ENCODE measurements at regions not wholly inside any gene's neighbourhood (a gene's known extent, or its start where the extent isn't known, plus 50 kb on each side); places are given as distances from the start of the nearest gene placed in this dataset.

DNA sequence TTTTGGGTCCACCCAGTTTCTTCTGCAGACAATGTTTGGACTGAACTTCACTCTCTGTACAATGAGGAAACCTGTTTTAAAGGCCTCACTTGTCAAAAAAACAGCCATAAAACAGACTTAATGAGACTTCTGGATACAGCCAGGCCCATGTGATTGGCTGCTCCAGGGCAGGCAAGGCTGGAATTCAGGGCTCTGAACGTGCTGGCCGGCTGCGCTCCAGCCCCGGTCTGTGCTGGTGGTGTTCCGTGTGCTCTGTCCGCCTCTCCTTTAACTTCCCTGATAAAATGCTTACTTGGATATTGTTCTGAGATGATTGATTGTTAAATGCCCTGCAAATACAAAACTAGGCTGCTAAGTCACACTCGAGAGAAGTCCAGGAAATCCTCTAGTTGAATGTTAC lies 131.2 kb upstream of the KLF4 start:
- DNase-seq (ENCODE audit: low spot score) = no peak

DNA sequence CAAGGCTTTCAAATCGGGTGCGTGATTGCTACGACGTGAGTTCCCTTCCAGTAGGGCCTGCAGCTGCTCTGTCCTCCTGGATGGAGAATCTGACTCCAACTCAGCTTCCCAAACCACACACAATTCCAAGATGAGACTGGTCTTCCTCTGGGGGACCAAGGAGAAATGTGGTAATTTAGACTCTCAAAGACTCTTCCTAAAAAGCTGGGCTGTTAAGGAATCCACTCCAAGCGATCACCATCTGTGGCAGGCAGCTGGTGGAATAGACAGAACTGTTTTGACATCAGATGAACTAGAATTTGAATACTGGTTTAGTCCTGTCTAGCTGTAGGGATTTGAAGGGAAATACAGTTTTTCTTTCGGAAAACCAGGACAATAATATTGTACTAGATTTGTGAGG lies 130.7 kb upstream of the KLF4 start:
- no peak for DNase-seq (ENCODE audit: low spot score)

DNA sequence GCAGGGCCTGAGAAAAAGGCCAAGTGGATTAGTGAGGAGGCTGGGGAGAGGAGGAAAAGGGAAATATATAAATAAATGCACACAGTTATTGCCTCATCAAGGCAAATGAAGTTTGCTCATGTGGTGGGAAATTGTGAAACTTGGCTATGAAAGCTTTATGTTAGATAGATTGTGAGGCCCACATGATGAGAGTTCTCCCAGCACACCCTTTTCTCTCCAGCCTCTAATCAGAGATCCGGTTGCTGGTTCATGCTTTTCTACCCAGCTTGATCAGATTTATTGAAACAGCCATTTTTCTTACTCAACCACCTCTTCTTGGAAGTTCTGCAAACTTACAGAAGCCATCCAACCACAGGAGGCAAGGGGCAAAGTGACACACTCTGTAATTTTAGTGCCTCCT lies 125.8 kb upstream of the KLF4 start:
- DNase-seq (ENCODE audit: low spot score) = no peak

DNA sequence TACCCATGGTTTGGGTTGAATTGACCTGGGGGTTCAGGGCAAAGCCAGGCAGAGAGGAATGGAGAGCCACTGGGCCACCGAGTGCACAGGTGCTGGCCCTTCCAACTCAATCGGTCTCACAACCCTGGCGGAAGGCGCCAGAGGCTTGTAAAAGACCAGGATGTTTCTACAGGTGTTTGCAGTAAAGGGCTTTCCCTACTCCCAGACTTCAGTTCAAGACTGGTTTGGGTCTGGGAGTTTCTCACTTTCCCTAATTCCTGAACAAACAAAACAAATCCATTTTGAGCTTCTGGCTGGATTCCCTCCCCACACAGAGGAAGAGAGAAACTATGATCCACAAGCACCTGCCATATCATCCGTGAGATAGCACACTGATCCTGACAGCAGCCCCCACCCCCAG lies 125.2 kb upstream of the KLF4 start:
- DNase-seq (ENCODE audit: low spot score) = no peak

DNA sequence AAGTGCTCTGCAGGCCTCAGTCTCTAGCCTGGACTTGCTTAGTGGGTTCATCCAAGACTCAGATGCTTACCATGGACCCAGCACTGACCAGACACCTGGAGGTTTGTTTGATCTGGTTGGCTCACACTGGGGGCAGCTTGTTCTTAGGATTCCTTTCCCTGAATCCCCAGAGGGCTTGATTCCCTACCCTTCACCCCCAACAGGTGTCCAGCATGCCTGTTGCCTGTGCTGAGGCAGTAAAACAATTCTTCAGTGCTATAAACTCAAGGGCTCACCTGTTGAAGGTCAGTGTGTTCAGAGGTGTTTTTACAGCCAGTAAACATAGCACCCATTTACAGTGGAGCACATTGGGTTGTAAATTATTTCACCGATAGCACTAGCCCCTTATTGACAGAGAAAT lies 123.8 kb upstream of the KLF4 start:
- no peak for DNase-seq (ENCODE audit: low spot score)

DNA sequence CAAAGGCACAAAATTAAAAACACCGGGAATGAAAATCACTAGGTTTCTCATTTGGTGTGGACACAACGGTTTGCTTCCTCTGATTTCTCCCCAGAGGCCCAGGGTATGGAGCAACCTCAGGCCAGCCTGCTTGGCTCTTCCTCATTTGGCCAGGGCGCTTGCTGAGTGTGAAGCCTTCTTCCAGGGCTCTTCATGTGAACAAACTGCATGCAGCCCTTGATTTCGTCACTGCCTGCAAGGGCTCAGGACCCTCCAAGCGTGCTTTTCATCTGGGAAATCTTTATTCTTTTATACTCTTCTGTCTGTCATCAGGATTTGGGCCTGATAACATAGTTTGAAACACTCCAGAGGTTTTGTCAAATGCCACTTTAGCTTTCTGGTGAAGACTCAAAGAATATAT lies 122.6 kb upstream of the KLF4 start:
- no peak for DNase-seq (ENCODE audit: low spot score)

DNA sequence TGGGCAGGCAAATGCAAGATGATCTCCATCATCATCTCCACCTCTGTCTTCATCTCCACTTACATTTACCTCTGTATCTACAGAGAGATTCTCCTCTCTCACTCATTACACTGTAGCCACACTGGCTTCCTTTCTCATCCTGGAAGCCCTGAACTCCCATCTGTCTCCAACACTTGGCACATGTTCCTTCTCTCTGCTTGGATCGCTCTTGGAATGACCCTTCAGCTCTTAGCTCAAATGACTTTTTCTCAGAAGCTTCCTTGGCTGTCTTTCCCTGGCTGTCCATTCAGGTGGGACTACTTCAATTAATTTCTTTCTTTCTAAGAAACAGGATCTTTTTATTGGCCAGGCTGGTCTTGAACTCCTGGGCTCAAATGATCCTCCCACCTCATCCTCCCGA lies 120.0 kb upstream of the KLF4 start:
- no peak for DNase-seq (ENCODE audit: low spot score)

DNA sequence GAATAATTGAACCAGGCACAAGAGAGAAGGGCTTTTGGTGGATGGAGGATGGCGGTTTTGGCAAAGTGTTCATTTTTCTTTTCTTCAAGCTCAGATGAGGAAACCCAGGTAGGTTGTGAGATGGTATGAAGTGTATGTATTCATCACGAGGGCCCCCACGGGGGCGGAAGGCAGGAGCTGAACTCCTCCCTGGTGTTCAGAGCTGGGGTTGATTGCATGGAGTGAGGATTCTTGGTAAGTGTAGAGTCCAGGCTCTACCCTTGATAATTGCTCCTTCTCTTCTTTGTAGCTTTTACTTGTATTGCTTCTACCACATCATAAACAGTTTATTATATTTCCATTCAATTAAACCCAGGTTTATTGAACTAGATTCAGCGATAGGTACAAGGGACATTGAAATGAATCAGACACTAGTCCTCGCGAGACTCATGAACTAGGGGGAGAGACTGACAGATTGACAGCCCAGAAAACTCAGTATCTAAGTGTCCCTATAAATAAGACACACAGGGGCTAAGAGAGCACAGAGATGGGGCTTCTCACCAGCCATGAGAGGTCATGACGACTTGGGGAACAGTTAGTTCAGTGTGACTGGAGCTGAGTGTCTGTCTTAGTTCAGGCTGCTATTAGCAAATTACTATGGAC lies 116.7 kb upstream of the KLF4 start:
- no peak for DNase-seq (ENCODE audit: low spot score)

DNA sequence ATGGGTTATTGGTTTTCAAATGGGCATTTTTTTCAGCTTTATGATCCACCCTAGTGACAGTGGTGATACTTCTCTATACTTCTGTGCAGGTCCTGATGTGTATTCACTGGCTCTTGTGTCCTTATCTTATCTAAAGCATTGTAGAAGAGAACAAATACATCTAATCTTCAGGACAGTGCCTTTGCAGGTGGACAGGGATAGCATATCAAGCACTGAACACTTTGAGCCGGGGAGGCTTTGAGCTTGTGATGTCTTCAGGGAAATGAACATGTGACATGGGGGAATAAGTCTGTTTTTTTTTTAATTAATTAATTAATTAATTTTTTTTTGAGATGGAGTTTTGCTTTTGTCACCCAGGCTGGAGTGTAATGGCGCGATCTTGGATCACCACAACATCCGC lies 115.5 kb upstream of the KLF4 start:
- DNase-seq (ENCODE audit: low spot score) = no peak

DNA sequence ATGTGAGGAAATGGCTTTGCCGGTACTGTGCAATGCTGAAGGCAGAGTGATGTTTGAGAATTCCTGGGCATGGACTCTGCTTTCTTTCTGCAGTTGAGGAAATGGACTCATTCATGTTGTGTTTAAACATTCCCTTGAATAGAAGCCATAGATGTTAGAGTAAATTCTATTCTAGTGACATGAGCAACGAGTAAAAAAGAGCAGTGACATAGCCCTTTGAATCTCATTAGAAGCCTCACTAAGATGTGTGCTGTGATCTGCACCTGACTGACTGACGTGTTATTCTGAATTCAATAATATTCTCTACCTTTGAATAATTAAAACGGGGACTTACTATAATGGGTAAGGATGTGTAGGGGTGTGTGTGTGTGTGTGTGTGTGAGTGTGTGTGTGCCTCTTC lies 113.7 kb upstream of the KLF4 start:
- DNase-seq (ENCODE audit: low spot score) = no peak

DNA sequence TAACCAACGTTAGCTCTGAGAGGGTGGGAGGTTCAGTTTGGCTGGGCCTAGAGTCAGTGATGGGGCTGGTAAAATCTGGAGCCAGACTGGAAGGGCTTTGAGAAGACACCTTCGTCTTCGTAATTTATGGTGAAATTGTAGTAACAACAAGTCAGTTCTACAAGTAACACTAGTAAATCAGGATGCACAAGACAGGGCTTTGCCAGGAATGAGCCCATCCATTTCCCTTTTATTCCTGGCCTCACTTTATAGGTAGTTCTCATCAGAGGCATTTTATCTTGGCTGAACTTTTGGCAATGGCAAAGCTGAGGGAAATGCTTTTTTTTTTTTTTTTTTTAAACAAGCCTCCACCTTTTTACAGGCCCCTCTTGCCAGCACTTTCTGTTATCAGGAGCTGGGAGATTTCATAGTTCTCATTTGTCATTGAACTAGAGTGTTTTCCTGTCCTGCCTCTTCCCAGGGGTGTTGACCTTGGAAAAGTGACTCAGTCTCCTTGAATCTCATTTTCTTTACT lies 110.5 kb upstream of the KLF4 start:
- DNase-seq (ENCODE audit: low spot score) = no peak

DNA sequence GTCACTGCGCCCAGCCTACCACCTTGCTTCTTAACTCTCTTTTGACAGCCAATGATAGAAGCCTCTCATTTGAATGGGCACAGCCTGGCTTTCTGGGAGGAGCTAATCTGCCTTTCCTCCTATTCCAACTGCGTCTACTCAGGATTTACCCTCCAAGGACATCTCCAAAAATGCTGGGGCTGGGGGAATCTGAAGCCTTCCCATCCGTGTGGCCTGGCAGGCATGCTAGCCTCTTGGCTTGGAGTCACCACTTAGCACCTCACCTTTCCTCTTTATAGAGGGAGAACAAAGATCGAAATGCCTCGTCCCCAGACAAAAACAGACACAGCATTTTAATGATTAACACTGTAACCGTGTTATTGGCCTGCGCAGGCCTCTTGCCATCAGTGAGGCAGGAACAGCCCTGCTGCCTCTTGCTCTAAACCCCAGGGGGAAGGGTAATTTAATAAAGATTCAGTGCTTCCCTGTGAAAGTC lies 108.2 kb upstream of the KLF4 start:
- no peak for DNase-seq (ENCODE audit: low spot score)

DNA sequence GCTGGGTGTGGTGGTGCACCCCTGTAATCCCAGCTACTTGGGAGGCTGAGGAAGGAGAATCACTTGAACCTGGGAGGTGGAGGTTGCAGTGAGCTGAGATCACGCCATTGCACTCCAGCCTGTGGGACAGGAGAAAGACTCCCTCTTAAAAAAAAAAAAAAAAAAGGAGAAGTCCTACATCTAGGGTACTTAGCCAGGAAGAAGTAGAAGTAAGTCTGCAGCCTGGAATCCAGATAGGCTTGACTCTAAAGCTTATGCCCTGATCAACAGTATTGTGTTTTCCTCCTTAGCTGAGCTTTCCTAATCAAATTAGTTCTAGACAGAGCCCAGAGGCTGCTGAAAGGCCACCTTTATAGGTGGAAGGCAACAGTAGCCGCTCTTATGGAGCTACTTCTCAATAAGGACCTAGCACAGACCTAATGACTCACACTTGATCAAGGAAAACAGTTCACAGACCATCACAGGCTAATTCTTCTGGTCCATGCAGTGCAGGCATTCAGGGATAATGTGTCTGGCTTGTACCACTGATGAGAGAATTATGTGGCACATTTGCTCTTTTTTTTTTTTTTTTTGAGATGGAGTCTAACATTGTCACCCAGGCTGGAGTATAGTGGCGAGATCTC lies 105.5 kb upstream of the KLF4 start:
- no peak for DNase-seq (ENCODE audit: low spot score)

DNA sequence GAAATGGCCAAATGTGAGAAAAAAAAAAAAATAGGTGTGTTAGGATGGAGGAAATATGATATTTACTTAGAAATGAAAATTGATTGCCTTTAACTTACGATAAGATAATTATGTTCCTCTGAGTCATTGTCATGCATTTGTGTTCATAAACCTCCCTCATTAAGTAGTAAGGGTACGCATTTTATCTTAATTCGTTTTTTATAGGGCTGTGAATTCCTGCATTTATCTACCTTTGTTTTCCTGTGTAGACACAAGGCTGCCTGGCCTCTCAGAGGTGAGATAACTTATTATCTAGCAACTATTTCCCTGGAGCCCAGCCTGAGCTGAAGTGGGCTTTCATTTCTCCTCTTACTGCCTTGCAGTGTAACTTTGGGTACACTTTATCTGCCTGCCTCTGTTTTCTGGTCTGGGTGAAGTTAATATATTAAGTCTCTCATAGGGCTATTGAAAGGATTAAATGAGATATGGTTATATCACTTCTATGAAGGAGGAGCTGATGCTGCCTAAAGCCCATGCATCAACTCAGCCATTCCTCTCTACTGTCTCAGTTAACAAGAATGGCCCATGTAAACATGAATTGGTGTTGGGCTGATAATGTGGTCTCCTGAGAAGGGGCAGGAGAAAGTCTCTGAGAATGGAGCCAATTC lies 103.8 kb upstream of the KLF4 start:
- DNase-seq (ENCODE audit: low spot score) = no peak

DNA sequence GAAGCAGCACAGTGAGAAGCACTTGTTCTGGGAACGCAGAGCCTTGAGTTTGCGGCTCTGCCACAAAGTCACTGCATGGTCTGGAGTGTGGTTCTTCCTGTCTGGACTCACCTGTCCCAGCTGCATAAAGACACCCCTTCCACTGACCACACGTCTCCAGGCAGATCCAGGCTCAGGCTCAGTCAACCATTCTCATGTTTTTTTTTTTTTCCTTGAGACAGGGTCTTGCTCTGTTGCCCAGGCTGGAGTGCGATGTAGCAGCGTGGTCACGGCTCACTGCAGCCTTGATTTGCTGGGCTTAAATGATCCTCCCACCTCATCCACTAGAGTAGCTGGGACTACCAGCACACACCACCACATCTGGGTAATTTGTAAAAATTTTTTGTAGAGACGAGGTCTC lies 102.9 kb upstream of the KLF4 start:
- no peak for DNase-seq (ENCODE audit: low spot score)

DNA sequence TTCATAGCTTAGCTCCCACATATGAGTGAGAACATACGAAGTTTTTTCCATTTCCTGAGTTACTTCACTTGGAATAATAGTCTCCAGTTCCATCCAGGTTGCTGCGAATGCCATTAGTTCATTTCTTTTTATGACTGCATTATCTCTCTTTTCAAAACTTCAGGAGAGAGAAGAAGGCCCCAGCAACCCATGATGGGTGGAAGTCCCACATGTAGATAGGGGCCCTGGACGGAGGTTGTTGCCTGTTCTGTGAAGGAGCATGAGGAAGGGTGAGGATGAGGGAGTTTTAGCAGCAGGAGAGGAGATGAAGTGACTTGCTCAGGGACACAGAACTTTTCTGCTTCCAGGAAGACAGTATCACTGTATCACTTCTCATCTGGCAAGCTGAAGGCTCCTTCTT lies 102.2 kb upstream of the KLF4 start:
- no peak for DNase-seq (ENCODE audit: low spot score)

DNA sequence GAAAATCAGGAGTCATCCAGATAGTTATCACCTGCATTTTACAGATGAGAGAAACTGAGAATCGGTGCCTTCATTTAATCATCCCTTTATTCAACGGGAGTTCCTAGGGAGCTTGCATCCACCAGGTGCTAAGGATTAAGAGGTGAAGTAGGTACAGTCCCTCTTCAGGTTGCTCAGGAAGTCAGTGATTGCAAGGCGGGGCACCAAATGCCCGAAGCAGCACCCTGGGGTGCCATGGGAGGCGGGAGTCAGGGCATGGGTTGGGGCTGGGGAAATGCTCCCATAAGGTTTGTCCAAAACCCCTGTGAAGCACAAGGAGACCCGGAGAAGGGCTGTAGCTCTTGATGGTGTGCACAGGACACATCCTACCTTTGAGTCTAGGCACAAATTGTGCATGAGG lies 98.8 kb upstream of the KLF4 start:
- DNase-seq (ENCODE audit: low spot score) = no peak

DNA sequence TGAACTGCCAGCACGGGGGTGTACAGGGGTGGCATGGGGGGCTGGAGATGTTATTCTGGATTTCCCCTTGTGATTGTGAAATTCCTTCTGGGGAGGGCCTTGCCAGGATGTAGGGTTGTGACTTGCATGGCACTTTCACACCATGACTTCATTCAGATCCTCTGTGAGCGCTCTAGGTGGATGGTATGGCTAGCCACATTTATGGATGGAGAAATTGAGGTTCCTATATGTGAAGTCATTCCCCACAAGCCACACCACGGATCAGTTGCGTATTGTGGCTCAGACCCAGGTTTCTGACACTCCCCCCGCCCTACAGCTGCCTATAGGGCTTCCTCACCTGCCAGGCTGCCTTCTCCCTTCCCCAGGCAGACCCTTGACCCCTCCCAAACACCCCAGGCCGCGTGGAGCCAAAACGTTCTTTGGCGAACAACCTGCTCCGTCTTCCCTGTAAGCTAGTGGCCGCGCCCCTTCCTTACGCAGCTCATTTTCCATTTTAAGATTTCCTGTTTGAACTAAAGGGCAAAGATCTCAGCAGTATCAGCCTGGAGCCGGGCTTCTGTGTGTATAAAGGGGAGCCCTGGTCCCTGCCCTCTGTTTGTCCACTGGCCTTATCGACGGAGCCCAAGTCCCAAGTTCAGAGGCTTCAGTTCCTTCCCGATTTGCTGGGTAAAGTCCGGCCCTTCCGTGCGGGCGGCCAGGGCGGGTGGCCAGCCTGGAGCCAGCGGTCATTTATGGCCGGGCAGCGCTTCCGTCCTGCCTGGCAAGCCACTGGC lies 97.8 kb upstream of the KLF4 start:
- no peak for DNase-seq (ENCODE audit: low spot score)

DNA sequence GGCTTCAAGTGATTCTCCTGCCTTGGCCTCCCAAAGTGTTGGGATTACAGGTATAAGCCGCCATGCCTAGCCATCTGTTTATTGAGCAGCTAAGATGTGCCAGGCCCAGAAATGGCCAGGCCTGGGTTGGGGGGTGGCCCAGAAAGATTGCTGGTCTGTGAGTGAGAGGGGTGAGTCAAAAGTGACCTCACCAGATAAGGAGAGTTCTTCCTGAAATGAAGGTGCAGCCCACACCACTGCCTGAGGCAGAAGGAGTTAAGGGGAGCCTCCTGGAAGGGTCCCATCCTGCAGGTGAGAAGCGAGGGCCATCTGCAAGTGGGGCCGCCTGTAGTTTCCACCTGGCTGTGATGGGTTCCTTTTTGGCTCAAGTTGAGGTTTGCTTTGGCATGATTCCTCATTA lies 96.9 kb upstream of the KLF4 start:
- no peak for DNase-seq (ENCODE audit: low spot score)

DNA sequence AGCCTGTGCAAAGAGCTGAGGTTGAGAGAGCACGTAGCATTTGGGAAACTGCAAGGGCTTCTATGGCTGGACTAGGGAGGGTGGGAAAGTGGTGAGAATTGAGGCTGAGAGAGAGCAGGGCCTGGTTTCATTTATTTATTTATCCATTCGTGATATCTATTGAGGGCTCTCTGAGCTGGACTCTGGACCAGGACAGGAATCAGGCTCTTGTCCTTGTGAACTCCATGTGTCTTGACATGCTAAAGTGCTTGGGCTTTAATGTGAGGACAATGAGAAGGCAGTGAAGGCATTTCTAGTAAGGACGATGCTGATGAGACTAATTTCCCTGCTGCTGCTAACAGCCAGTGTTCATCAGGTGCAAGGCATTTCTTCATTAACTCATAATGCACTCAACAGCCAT lies 95.9 kb upstream of the KLF4 start:
- no peak for DNase-seq (ENCODE audit: low spot score)

DNA sequence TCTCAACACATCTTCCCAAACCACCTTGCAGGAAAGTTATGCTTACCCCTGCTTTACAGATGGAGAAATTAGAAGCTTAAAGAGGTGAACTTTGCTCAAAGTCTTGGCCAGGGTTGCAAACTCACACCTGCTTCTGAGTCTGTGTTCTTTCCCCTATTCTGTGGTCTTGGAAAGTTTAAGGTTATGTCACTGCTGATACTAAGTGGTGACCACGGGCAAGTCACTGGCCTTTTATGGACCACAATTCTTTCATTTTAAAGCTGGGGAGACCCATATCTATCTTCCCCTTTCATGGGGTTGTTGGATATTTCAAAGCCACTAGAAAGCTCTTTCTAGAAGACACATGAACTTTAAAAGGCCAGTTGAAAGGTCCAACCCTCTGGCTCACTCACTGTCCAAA lies 95.4 kb upstream of the KLF4 start:
- DNase-seq (ENCODE audit: low spot score) = no peak

DNA sequence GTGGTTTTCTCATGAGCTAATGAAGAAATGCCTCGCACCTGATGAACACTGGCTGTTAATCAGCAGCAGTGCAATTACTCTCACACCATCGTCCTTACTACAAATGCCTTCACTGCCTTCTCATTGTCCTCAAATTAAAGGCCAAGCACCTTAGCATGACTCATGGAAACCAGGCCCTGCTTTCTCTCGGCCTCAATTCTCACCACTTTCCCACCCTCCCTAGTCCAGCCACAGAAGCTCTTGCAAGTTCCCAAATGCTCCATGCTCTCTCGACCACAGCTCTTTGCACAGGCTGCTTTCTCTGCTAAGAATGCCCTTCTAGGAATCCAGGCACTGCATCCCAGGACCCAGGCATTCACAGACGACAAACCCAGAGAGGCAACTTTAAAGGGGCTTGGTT lies 94.6 kb upstream of the KLF4 start:
- no peak for DNase-seq (ENCODE audit: low spot score)

All from iPS-NIHi11 (cell line).